ENCODE measurements at regions not wholly inside any gene's neighbourhood (a gene's known extent, or its start where the extent isn't known, plus 50 kb on each side); places are given as distances from the start of the nearest gene placed in this dataset.

- DNase-seq (ENCODE audit: low read depth in 2 of 2) = no peak
- H3K4me3 ChIP-seq (replicated peaks in 1 of 2; ENCODE audit: low read depth in 2 of 2, low read length in 2 of 2) = no peak overlapping the region
- TF ChIP-seq CTCF (IDR thresholded peaks at IDR 0.05; ENCODE audit: low read depth, low read length) = no peak
Measured at GRCh38 chr2:128901572-128902391, 583.1 kb upstream of the HS6ST1 start.

- H3K4me3 ChIP-seq (replicated peaks in 1 of 2; ENCODE audit: low read depth in 2 of 2, low read length in 2 of 2) = no peak overlapping the region
- no peak for TF ChIP-seq CTCF (IDR thresholded peaks at IDR 0.05; ENCODE audit: low read depth, low read length)
- no peak for DNase-seq (ENCODE audit: low read depth in 2 of 2)
Measured at GRCh38 chr2:128903637-128904036, 585.0 kb upstream of the HS6ST1 start.

- no peak for DNase-seq (ENCODE audit: low read depth in 2 of 2)
- no peak for TF ChIP-seq CTCF (IDR thresholded peaks at IDR 0.05; ENCODE audit: low read depth, low read length)
- no peak overlapping the region for H3K4me3 ChIP-seq (replicated peaks in 1 of 2; ENCODE audit: low read depth in 2 of 2, low read length in 2 of 2)
Measured at GRCh38 chr2:128911276-128911675, 592.6 kb upstream of the HS6ST1 start.

GRCh38 chr2:128914320-128914719 is 595.7 kb upstream of the HS6ST1 start:
- H3K4me3 ChIP-seq (replicated peaks in 1 of 2; ENCODE audit: low read depth in 2 of 2, low read length in 2 of 2) = no peak overlapping the region
- TF ChIP-seq CTCF (IDR thresholded peaks at IDR 0.05; ENCODE audit: low read depth, low read length) = no peak
- DNase-seq (ENCODE audit: low read depth in 2 of 2) = no peak

- H3K4me3 ChIP-seq (replicated peaks in 1 of 2; ENCODE audit: low read depth in 2 of 2, low read length in 2 of 2) = no peak overlapping the region
- TF ChIP-seq CTCF (IDR thresholded peaks at IDR 0.05; ENCODE audit: low read depth, low read length) = no peak
- no peak for DNase-seq (ENCODE audit: low read depth in 2 of 2)
Measured at GRCh38 chr2:128921751-128922150, 603.1 kb upstream of the HS6ST1 start.

- DNase-seq (ENCODE audit: low read depth in 2 of 2) = no peak
- no peak for TF ChIP-seq CTCF (IDR thresholded peaks at IDR 0.05; ENCODE audit: low read depth, low read length)
- no peak overlapping the region for H3K4me3 ChIP-seq (replicated peaks in 1 of 2; ENCODE audit: low read depth in 2 of 2, low read length in 2 of 2)
Measured at GRCh38 chr2:128922154-128922553, 603.5 kb upstream of the HS6ST1 start.

- H3K4me3 ChIP-seq (replicated peaks in 1 of 2; ENCODE audit: low read depth in 2 of 2, low read length in 2 of 2) = no peak overlapping the region
- TF ChIP-seq CTCF (IDR thresholded peaks at IDR 0.05; ENCODE audit: low read depth, low read length) = no peak
- no peak for DNase-seq (ENCODE audit: low read depth in 2 of 2)
Measured at GRCh38 chr2:128925631-128926030, 607.0 kb upstream of the HS6ST1 start.
